Neural cell (in vitro differentiated cells): ENCODE measurements at regions not wholly inside any gene's neighbourhood (a gene's known extent, or its start where the extent isn't known, plus 50 kb on each side); places are given as distances from the start of the nearest gene placed in this dataset.

Experiments
- H2AFZ ChIP-seq: fragments of 200-600, 300-800 bp; sonication (generic), shearing (Covaris generic); 2 replicates; pipeline ENCODE4 v1.6.0; 2014; ENCODE audit warnings: low read depth, mild to moderate bottlenecking, antibody characterized with exemption, low read length, moderate library complexity
- H3F3A ChIP-seq: fragments of 200-600 bp; shearing (Covaris generic); 2 replicates; pipeline ENCODE4 v1.6.1; 2016; ENCODE audit warnings: mild to moderate bottlenecking, moderate library complexity, mixed read lengths, antibody characterized with exemption, low read length; ENCODE audit not compliant: insufficient read depth, poor library complexity, severe bottlenecking
- H3K27ac ChIP-seq: fragments of 200-600, 300-800 bp; sonication (generic), shearing (Covaris generic); 2 replicates; pipeline ENCODE4 v1.5.1; 2014; ENCODE audit warnings: mild to moderate bottlenecking, low read length, moderate library complexity
- H3K27me3 ChIP-seq: fragments of 300-800, 200-600 bp; sonication (generic), shearing (Covaris generic); 2 replicates; pipeline ENCODE4 v1.6.0; 2014; ENCODE audit warnings: mild to moderate bottlenecking, low read depth, low read length, moderate library complexity; ENCODE audit not compliant: insufficient read depth
- H3K36me3 ChIP-seq: fragments of 300-800, 200-600 bp; sonication (generic), shearing (Covaris generic); 2 replicates; pipeline ENCODE4 v1.5.1; 2014; ENCODE audit warnings: mild to moderate bottlenecking, antibody characterized with exemption, low read length, moderate library complexity; ENCODE audit not compliant: insufficient read depth
- H3K4me2 ChIP-seq: fragments of 300-800, 200-600 bp; sonication (generic), shearing (Covaris generic); 2 replicates; pipeline ENCODE4 v1.6.0; 2014; ENCODE audit warnings: mild to moderate bottlenecking, low read length
- H3K4me3 ChIP-seq: fragments of 300-800, 200-600 bp; sonication (generic), shearing (Covaris generic); 2 replicates; pipeline ENCODE4 v1.5.1; 2014; ENCODE audit warnings: mild to moderate bottlenecking, low read length, moderate library complexity
- H3K79me2 ChIP-seq: fragments of 200-600 bp; shearing (Covaris generic); replicated peaks from 2 replicates; pipeline ENCODE4 v1.6.0; 2014; ENCODE audit warnings: mild to moderate bottlenecking, low read length, moderate library complexity; ENCODE audit not compliant: insufficient read depth
- H3K9ac ChIP-seq: fragments of 300-800, 200-600 bp; sonication (generic), shearing (Covaris generic); 2 replicates; pipeline ENCODE4 v1.6.1; 2016; ENCODE audit warnings: mild to moderate bottlenecking, low read length, mixed read lengths
- H3K9me2 ChIP-seq: fragments of 200-600 bp; shearing (Covaris generic); 2 replicates; pipeline ENCODE4 v1.6.1; 2016; ENCODE audit warnings: mild to moderate bottlenecking, low read length, mixed read lengths; ENCODE audit not compliant: insufficient read depth
- H3K9me3 ChIP-seq: fragments of 200-600, 300-800 bp; sonication (generic), shearing (Covaris generic); 2 replicates; pipeline ENCODE4 v1.6.1; 2016; ENCODE audit warnings: mild to moderate bottlenecking, mixed run types, low read length, moderate library complexity, mixed read lengths
- H4K20me1 ChIP-seq: fragments of 200-600 bp; shearing (Covaris generic); 2 replicates; pipeline ENCODE4 v1.6.1; 2016; ENCODE audit warnings: mild to moderate bottlenecking, mixed run types; ENCODE audit not compliant: insufficient read depth
- CTCF ChIP-seq: fragments of 450-650 bp; IDR thresholded peaks from 2 replicates; pipeline ENCODE4 v1.5.1; 2014; ENCODE audit warnings: antibody characterized with exemption, mild to moderate bottlenecking, moderate library complexity; ENCODE audit not compliant: poor library complexity, severe bottlenecking
- EP300 ChIP-seq: fragments of 450-650 bp; conservative IDR thresholded peaks from 2 replicates; pipeline ENCODE4 v1.6.1; 2014; ENCODE audit warnings: antibody characterized with exemption, mild to moderate bottlenecking, moderate library complexity; ENCODE audit not compliant: poor library complexity, severe bottlenecking
- EZH2 ChIP-seq: fragments of 200-600, 300-800 bp; shearing (Covaris generic), sonication (generic); IDR thresholded peaks from 2 replicates; pipeline ENCODE4 v1.6.1; 2014; ENCODE audit warnings: antibody characterized with exemption, low read length, borderline replicate concordance, mild to moderate bottlenecking; ENCODE audit not compliant: insufficient read depth, poor library complexity, severe bottlenecking
- MXI1 ChIP-seq: fragments of 450-650 bp; conservative IDR thresholded peaks from 2 replicates; pipeline ENCODE4 v1.6.1; 2014; ENCODE audit warnings: antibody characterized with exemption, mild to moderate bottlenecking; ENCODE audit not compliant: poor library complexity, severe bottlenecking
- POLR2AphosphoS5 ChIP-seq: IDR thresholded peaks from 2 replicates; pipeline ENCODE4 v1.6.1; 2012
- RAD21 ChIP-seq: fragments of 450-650 bp; conservative IDR thresholded peaks from 2 replicates; pipeline ENCODE4 v1.6.1; 2014; ENCODE audit warnings: antibody characterized with exemption, mild to moderate bottlenecking, moderate library complexity
- REST ChIP-seq: IDR thresholded peaks from 2 replicates; pipeline ENCODE4 v1.6.1; 2012; ENCODE audit warnings: borderline replicate concordance
- SMC3 ChIP-seq: fragments of 450-650 bp; conservative IDR thresholded peaks from 2 replicates; pipeline ENCODE4 v1.6.1; 2014; ENCODE audit warnings: antibody characterized with exemption, mild to moderate bottlenecking, moderate library complexity; ENCODE audit not compliant: poor library complexity
- TAF1 ChIP-seq: IDR thresholded peaks from 2 replicates; pipeline ENCODE4 v1.6.1; 2012; ENCODE audit warnings: low read depth

- no peak overlapping the region for H3K4me2 ChIP-seq
- no peaks in the 10 kb centered on the region for H3K9me3 ChIP-seq
- no peaks in the 10 kb centered on the region for H4K20me1 ChIP-seq
- no peak overlapping the region for H3K4me3 ChIP-seq
- H3K9ac ChIP-seq: no peak overlapping the region
- no peak overlapping the region for H3K27ac ChIP-seq
- H3K36me3 ChIP-seq: no peaks in the 10 kb centered on the region
- no peak overlapping the region for H2AFZ ChIP-seq
- TF ChIP-seq RAD21 (no peak), POLR2AphosphoS5 (no peak), MXI1 (no peak), EP300 (no peak), SMC3 (no peak), TAF1 (no peak), REST (no peak), CTCF (no peak), EZH2 (no peak)
- no peaks in the 10 kb centered on the region for H3F3A ChIP-seq
- H3K9me2 ChIP-seq: no peaks in the 10 kb centered on the region
- H3K27me3 ChIP-seq: no peaks in the 10 kb centered on the region
- H3K79me2 ChIP-seq: no peaks in the 10 kb centered on the region
Measured at GRCh38 chr9:26682796-26683496, 209.7 kb downstream of the CAAP1 start.

- no peaks in the 10 kb centered on the region for H3K36me3 ChIP-seq
- no peak overlapping the region for H3K9ac ChIP-seq
Measured at GRCh38 chr9:26682041-26682440, 210.6 kb downstream of the CAAP1 start.

More at GRCh38 chr9:26682041-26682440, 210.6 kb downstream of the CAAP1 start:
- Histone ChIP-seq H3K4me2 (no peak overlapping the region), H3K27me3 (no peaks in the 10 kb centered on the region), H3K9me3 (no peaks in the 10 kb centered on the region), H3F3A (no peaks in the 10 kb centered on the region), H3K27ac (no peak overlapping the region), H3K79me2 (no peaks in the 10 kb centered on the region), H3K4me3 (no peak overlapping the region), H3K9me2 (no peaks in the 10 kb centered on the region), H2AFZ (no peak overlapping the region), H4K20me1 (no peaks in the 10 kb centered on the region)
- no peak for TF ChIP-seq TAF1
- no peak for TF ChIP-seq MXI1
- no peak for TF ChIP-seq CTCF
- TF ChIP-seq RAD21: no peak
- no peak for TF ChIP-seq REST
- no peak for TF ChIP-seq SMC3
- no peak for TF ChIP-seq EZH2
- no peak for TF ChIP-seq EP300
- no peak for TF ChIP-seq POLR2AphosphoS5
